GM12891 (cell line): ENCODE measurements at regions not wholly inside any gene's neighbourhood (a gene's known extent, or its start where the extent isn't known, plus 50 kb on each side); places are given as distances from the start of the nearest gene placed in this dataset.

Experiments
- POLR2A ChIP-seq: IDR thresholded peaks from 2 replicates; pipeline ENCODE4 v1.6.1; 2011; ENCODE audit warnings: low read depth, low read length, control low read depth
- POLR2AphosphoS5 ChIP-seq: IDR thresholded peaks from 2 replicates; pipeline ENCODE4 v1.6.1; 2011; ENCODE audit warnings: low read depth, low read length, control low read depth
- SPI1 ChIP-seq: IDR thresholded peaks from 2 replicates; pipeline ENCODE4 v1.6.1; 2011; ENCODE audit warnings: low read depth, low read length, control low read depth

- TF ChIP-seq POLR2A (no peak), SPI1 (no peak), POLR2AphosphoS5 (no peak)
Measured at GRCh38 chr2:194730266-194730665, 926.8 kb upstream of the SLC39A10 start.
